Endodermal cell (in vitro differentiated cells): ENCODE measurements at regions not wholly inside any gene's neighbourhood (a gene's known extent, or its start where the extent isn't known, plus 50 kb on each side); places are given as distances from the start of the nearest gene placed in this dataset.

Experiments used
- DNase-seq: peaks from one replicate; pipeline ENCODE4 v3.0.0-alpha.2; 2017
- H3K27ac ChIP-seq: 2 replicates; pipeline ENCODE4 v1.5.1; 2013; ENCODE audit warnings: mild to moderate bottlenecking, low read depth, low read length, moderate library complexity
- H3K27me3 ChIP-seq: 2 replicates; pipeline ENCODE4 v1.6.1; 2013; ENCODE audit warnings: mild to moderate bottlenecking, low read length, moderate library complexity; ENCODE audit not compliant: insufficient read depth, control insufficient read depth, poor library complexity, severe bottlenecking
- H3K36me3 ChIP-seq: 2 replicates; pipeline ENCODE4 v1.7.0; 2013; ENCODE audit warnings: mild to moderate bottlenecking, low read length, moderate library complexity; ENCODE audit not compliant: control insufficient read depth, insufficient read depth
- H3K4me1 ChIP-seq: one replicate; pipeline ENCODE4 v1.7.0; 2013; ENCODE audit warnings: low read length; ENCODE audit not compliant: control insufficient read depth, insufficient read depth
- H3K4me3 ChIP-seq: 2 replicates; pipeline ENCODE4 v1.5.1; 2013; ENCODE audit warnings: mild to moderate bottlenecking, low read length, moderate library complexity
- H3K9ac ChIP-seq: 2 replicates; pipeline ENCODE4 v1.6.1; 2013; ENCODE audit warnings: mild to moderate bottlenecking, low read length, moderate library complexity; ENCODE audit not compliant: poor library complexity, severe bottlenecking; ENCODE audit errors: extremely low read depth
- H3K9me3 ChIP-seq: 2 replicates; pipeline ENCODE4 v1.6.1; 2013; ENCODE audit warnings: mild to moderate bottlenecking, low read length, moderate library complexity; ENCODE audit not compliant: control insufficient read depth
- H3K27ac Mint-ChIP-seq: 2 replicates; pipeline ENCODE4 v1.8.0; 2020; ENCODE audit warnings: mixed read lengths
- H3K27me3 Mint-ChIP-seq: 2 replicates; pipeline ENCODE4 v1.8.0; 2021; ENCODE audit warnings: mild to moderate bottlenecking, mixed read lengths; ENCODE audit not compliant: insufficient read depth
- H3K36me3 Mint-ChIP-seq: 2 replicates; pipeline ENCODE4 v1.8.0; 2020; ENCODE audit warnings: low read depth, mixed read lengths
- H3K4me1 Mint-ChIP-seq: 2 replicates; pipeline ENCODE4 v1.8.0; 2020; ENCODE audit warnings: mixed read lengths
- H3K4me3 Mint-ChIP-seq: 2 replicates; pipeline ENCODE4 v1.8.0; 2020; ENCODE audit warnings: mild to moderate bottlenecking, moderate library complexity, mixed read lengths
- H3K9me3 Mint-ChIP-seq: 2 replicates; pipeline ENCODE4 v1.8.0; 2020; ENCODE audit warnings: mild to moderate bottlenecking, mixed read lengths
- CTCF ChIP-seq: fragments of 200-600 bp; sonication (generic); conservative IDR thresholded peaks from 2 replicates; pipeline ENCODE4 v1.5.0; 2021; ENCODE audit warnings: antibody characterized with exemption, mild to moderate bottlenecking
- WGBS, 2 experiments: methylation state at CpG; one replicate each; pipeline versions ENCODE4 v1.1.5 to v1.1.7; 2013; ENCODE audit warnings: missing lambda C conversion rate in 2 of 2, mixed read lengths in 1 of 2; ENCODE audit not compliant: insufficient coverage in 1 of 2, insufficient read length in 1 of 2; 5-methylcytosine and 5-hydroxymethylcytosine counted together

DNA sequence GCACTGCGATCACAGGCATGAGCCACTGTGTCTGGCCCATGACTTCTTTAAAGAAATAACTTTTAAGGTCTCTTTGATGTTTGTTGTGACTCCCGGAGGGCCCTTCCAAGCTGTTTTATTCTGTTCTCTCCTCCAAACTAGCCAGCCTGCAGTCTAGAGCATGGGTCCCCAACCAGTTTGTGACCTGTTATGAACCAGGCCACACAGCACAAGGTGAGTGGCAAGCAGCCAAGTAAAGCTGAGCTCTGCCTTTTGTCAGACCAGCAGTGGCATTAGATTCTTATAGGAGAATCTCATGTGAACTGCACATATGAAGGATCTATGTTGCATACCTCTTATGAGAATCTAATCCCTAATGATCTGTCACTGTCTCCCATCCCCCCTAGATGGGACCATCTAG is 223.9 kb upstream of the RGPD4 start:
- Histone ChIP-seq H3K4me3 (no peak overlapping the region), H3K9ac (no peak overlapping the region), H3K9me3 (no peaks in the 10 kb centered on the region), H3K27me3 (no peaks in the 10 kb centered on the region), H3K36me3 (no peaks in the 10 kb centered on the region), H3K4me1 (no peaks in the 10 kb centered on the region), H3K27ac (no peak overlapping the region)
- 96 to 100% methylated on average over 1 to 2 of the region's 2 CpGs for WGBS, 2 experiments
- Mint-ChIP-seq H3K9me3 (peaks cover 3% of the 10 kb centered on the region), H3K4me1 (no peaks in the 10 kb centered on the region), H3K27ac (no peak overlapping the region), H3K36me3 (no peaks in the 10 kb centered on the region), H3K4me3 (no peak overlapping the region), H3K27me3 (no peaks in the 10 kb centered on the region)
- DNase-seq = no peak
- no peak for TF ChIP-seq CTCF

- no peak overlapping the region for H3K4me3 ChIP-seq
- H3K27me3 ChIP-seq = no peaks in the 10 kb centered on the region
- TF ChIP-seq CTCF = no peak
- no peaks in the 10 kb centered on the region for H3K4me1 Mint-ChIP-seq
- no peaks in the 10 kb centered on the region for H3K4me1 ChIP-seq
- H3K27ac Mint-ChIP-seq = no peak overlapping the region
- H3K4me3 Mint-ChIP-seq = no peak overlapping the region
- DNase-seq = no peak
- no peak overlapping the region for H3K27ac ChIP-seq
- H3K9ac ChIP-seq = no peak overlapping the region
- no peaks in the 10 kb centered on the region for H3K36me3 Mint-ChIP-seq
- H3K9me3 Mint-ChIP-seq = peaks cover 3% of the 10 kb centered on the region
- no peaks in the 10 kb centered on the region for H3K9me3 ChIP-seq
- no peaks in the 10 kb centered on the region for H3K27me3 Mint-ChIP-seq
- no CpG with 5 or more reads among the region's 1 CpG for WGBS, 2 experiments
- H3K36me3 ChIP-seq = no peaks in the 10 kb centered on the region
Measured at GRCh38 chr2:107607054-107607453, 219.6 kb upstream of the RGPD4 start.

GRCh38 chr2:107607473-107607872 is 219.2 kb upstream of the RGPD4 start:
- Mint-ChIP-seq H3K36me3 (no peaks in the 10 kb centered on the region), H3K27ac (no peak overlapping the region), H3K9me3 (peaks cover 3% of the 10 kb centered on the region), H3K4me1 (no peaks in the 10 kb centered on the region), H3K27me3 (no peaks in the 10 kb centered on the region), H3K4me3 (no peak overlapping the region)
- H3K27ac ChIP-seq = no peak overlapping the region
- no peak overlapping the region for H3K9ac ChIP-seq
- H3K4me3 ChIP-seq = no peak overlapping the region
- no peaks in the 10 kb centered on the region for H3K36me3 ChIP-seq
- WGBS, 2 experiments = 92 to 94% methylated on average over 1 of the region's 1 CpG
- H3K9me3 ChIP-seq = no peaks in the 10 kb centered on the region
- DNase-seq = no peak
- no peak for TF ChIP-seq CTCF
- no peaks in the 10 kb centered on the region for H3K4me1 ChIP-seq
- H3K27me3 ChIP-seq = no peaks in the 10 kb centered on the region
